ENCODE measurements at regions not wholly inside any gene's neighbourhood (a gene's known extent, or its start where the extent isn't known, plus 50 kb on each side); places are given as distances from the start of the nearest gene placed in this dataset.
A peak's percentile ranks its signal among the peaks of the same experiment; 100 is the strongest.

DNA sequence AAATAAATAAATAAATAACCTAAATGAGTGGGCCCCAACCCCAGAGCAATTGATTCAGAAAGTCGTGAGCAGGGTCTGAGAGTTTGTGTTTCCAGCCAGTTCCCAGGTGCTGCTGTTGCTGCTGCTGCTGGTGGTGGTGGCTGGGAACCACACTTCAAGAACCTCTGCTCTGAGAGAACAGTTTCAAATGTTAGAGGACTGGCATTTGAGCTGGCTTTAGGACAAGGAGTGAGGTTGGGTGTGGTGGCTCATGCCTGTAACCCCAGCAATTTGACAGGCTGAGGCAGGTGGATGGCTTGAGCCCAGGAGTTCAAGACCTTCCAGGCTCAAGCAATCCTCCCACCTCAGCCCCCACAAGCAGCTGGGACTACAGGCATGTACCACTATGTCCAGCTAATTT lies 123.1 kb upstream of the UBE2E1 start:
- DNase-seq (ENCODE audit: low read depth) = no peak
- TF ChIP-seq, protein P1, sequence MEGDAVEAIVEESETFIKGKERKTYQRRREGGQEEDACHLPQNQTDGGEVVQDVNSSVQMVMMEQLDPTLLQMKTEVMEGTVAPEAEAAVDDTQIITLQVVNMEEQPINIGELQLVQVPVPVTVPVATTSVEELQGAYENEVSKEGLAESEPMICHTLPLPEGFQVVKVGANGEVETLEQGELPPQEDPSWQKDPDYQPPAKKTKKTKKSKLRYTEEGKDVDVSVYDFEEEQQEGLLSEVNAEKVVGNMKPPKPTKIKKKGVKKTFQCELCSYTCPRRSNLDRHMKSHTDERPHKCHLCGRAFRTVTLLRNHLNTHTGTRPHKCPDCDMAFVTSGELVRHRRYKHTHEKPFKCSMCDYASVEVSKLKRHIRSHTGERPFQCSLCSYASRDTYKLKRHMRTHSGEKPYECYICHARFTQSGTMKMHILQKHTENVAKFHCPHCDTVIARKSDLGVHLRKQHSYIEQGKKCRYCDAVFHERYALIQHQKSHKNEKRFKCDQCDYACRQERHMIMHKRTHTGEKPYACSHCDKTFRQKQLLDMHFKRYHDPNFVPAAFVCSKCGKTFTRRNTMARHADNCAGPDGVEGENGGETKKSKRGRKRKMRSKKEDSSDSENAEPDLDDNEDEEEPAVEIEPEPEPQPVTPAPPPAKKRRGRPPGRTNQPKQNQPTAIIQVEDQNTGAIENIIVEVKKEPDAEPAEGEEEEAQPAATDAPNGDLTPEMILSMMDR (conservative IDR thresholded peaks at IDR 0.05; ENCODE audit: control insufficient read depth, insufficient read depth, low read depth, low read length) = no peak
- H3K4me3 ChIP-seq (ENCODE audit: control insufficient read depth, low read depth, low read length) = no peak overlapping the region

- no peak overlapping the region for H3K4me3 ChIP-seq (ENCODE audit: control insufficient read depth, low read depth, low read length)
- DNase-seq (ENCODE audit: low read depth) = peak; percentile 100
- TF ChIP-seq, protein P1 (conservative IDR thresholded peaks at IDR 0.05; ENCODE audit: control insufficient read depth, insufficient read depth, low read depth, low read length) = no peak
Observed at GRCh38 chr3:23685541-23686258, 120.1 kb upstream of the UBE2E1 start.

- H3K4me3 ChIP-seq (ENCODE audit: control insufficient read depth, low read depth, low read length) = no peak overlapping the region
- DNase-seq (ENCODE audit: low read depth) = no peak
- TF ChIP-seq, protein P1 (conservative IDR thresholded peaks at IDR 0.05; ENCODE audit: control insufficient read depth, insufficient read depth, low read depth, low read length) = no peak
Observed at GRCh38 chr3:23686519-23686918, 119.2 kb upstream of the UBE2E1 start.

GRCh38 chr3:23691357-23691895 lies 114.3 kb upstream of the UBE2E1 start:
- TF ChIP-seq, protein P1 (conservative IDR thresholded peaks at IDR 0.05; ENCODE audit: control insufficient read depth, insufficient read depth, low read depth, low read length) = no peak
- peak; percentile 42 for DNase-seq (ENCODE audit: low read depth)

DNA sequence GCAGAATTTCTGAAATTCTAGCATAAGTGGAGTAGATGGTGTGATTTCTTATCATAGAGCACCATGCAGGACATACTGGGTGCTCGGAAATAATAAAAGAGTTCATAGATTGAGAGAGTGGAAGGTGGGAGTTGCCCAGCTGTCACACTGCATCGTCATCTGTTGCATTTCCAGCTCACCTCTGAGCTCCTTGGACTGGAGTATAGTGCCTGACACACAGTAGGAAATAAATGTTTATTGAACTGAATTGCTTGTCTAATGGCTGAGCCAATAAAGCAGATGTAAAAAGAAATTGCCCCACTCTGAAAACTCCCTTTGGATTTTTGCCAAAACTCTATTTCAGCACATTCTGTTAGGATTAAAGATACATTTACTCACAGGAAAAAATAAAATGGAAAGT lies 108.9 kb upstream of the UBE2E1 start:
- TF ChIP-seq, protein P1 (conservative IDR thresholded peaks at IDR 0.05; ENCODE audit: control insufficient read depth, insufficient read depth, low read depth, low read length) = no peak
- H3K4me3 ChIP-seq (ENCODE audit: control insufficient read depth, low read depth, low read length) = no peak overlapping the region
- DNase-seq (ENCODE audit: low read depth) = peak; percentile 35

More at GRCh38 chr3:23691357-23691895, 114.3 kb upstream of the UBE2E1 start:
- H3K4me3 ChIP-seq (ENCODE audit: control insufficient read depth, low read depth, low read length) = no peak overlapping the region

DNA sequence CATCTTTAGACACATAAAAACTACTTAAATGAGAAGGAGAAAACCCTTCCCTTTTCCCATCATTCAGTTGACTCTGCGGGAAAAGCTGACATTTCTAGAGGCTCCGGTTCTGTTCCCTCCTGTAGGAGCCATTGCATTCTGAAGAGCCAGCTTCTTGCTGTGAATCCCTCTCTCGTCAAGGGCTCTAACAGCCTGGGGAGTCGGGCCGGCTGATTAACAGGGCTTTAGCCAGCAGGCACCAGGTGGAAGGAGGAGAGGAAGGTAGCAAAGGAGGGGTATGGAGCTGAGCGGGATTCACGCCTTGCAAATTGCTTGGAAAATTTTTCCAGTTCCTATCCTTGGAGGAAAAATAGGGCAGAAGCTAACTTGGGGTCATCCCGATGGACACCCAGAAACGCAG lies 108.3 kb upstream of the UBE2E1 start:
- no peak overlapping the region for H3K4me3 ChIP-seq (ENCODE audit: control insufficient read depth, low read depth, low read length)
- TF ChIP-seq, protein P1 (conservative IDR thresholded peaks at IDR 0.05; ENCODE audit: control insufficient read depth, insufficient read depth, low read depth, low read length) = no peak
- DNase-seq (ENCODE audit: low read depth) = no peak

Measured in fibroblast of mammary gland (primary cell).